Activated effector memory CD4-positive, alpha-beta T cell treated with Interleukin-2 at 50 U/mL for 16 hours (primary cell): ENCODE measurements at regions not wholly inside any gene's neighbourhood (a gene's known extent, or its start where the extent isn't known, plus 50 kb on each side); places are given as distances from the start of the nearest gene placed in this dataset.
"Not testable (repeated sequence)": the region's sequence is repeated elsewhere in the genome, so short reads cannot be mapped to it uniquely, and the experiment has no call there.

Source experiments
- DNase-seq: peaks from one replicate; pipeline ENCODE4 v3.0.0-alpha.2; 2020

DNA sequence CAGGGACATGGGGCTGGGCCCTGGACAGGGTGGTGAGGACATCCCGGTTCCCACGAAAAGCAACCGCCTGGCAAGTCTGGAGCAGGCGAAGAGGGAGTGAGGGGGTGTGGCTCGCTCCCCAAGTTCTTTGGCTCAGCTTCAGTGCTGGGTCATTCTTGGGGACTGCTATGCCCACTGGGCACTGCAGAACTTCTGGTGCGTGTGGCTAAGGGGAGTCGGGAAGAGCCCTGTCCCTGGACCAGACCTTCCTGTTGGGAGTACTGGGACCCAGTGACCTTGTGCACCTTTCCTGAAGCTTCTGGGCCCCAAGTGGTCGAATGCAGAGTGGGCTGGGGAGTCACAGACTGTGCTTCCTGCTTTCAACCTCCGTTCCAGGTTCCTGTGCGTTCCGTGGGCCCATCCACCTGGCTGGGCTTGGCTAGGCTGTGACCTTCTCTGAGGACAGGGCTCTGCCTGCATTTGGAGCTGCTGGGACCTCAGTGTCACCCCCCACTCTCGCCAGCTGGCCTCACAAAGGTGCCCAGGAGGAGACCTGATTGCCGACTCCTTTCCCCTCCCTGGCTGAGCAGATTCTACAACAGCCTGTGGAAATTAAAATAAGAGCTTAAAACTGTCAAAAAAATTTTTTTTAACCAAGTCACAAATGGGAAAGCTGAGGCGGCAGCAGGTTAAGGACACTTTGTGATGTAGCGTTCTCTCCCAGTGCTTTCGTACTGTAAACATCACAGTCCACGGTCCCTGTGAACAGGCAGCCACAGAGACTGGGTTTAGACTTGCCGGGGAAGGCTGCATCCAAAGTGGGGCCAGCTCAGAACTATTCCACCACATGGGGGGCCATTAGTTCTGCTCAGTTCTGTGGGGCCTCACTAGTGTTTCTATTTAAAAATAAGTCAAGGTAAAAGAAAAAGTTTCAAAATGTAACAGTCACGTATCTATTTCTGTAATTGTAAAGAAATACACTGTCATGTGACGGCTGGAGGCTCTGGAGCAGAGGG is 63.8 kb upstream of the WNT7B start:
- DNase-seq = no peak

DNA sequence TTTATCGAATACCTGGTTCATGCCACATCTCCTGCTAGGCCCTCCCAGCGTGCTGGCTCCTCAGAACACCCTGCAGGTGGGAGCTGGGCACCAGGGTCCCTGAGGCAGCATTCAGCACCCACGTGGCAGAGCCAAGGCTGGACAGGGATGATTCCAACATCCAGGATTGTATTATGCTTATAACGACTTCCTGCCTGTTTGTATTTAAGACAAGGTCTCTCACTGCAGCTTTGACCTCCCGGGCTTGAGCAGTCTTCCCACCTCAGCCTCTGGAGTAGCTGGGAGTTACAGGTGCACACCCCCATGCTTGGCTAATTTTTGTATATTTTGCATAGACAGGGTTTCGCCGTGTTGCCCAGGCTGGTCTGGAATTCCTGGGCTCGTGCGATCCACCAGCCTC is 64.7 kb upstream of the WNT7B start:
- DNase-seq = no peak

DNA sequence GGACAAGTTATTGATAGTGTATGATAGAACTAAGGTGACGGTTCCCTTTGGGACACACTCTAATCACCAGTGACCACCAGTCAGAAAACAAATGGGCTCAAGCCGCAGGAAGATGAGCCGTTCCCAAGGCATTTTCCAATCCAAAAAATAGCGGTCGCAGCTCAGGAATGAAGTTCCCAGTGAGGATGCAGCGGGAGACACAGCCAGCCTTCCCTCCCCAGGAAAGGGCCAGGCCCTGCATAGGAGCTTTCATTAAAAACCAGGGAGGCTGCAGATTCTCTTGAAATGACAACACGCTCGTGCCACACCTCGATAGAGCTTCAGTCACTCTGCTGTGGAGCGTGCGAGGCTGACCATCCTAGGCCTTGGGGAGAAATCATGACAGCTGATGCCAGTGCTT is 65.8 kb upstream of the WNT7B start:
- no peak for DNase-seq

DNA sequence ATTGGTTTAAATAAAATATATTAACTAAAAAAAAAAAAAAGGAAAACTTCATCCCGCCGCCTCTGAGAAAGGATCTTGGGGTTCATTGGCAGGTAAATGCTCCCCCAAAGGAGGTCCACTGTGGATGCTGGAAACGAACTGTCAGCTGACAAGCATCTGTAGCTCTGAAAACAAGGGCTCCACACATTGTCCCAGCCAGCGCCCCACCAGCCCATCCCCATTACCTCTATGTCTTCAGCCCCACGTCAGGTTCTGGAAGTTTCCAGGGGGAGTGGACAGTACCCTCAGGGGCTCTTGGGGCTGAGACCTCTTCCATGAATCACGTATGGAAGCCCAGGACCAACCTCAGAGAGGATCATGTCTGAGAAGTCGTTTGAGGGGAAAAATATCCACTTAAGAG is 66.4 kb upstream of the WNT7B start:
- no peak for DNase-seq

DNA sequence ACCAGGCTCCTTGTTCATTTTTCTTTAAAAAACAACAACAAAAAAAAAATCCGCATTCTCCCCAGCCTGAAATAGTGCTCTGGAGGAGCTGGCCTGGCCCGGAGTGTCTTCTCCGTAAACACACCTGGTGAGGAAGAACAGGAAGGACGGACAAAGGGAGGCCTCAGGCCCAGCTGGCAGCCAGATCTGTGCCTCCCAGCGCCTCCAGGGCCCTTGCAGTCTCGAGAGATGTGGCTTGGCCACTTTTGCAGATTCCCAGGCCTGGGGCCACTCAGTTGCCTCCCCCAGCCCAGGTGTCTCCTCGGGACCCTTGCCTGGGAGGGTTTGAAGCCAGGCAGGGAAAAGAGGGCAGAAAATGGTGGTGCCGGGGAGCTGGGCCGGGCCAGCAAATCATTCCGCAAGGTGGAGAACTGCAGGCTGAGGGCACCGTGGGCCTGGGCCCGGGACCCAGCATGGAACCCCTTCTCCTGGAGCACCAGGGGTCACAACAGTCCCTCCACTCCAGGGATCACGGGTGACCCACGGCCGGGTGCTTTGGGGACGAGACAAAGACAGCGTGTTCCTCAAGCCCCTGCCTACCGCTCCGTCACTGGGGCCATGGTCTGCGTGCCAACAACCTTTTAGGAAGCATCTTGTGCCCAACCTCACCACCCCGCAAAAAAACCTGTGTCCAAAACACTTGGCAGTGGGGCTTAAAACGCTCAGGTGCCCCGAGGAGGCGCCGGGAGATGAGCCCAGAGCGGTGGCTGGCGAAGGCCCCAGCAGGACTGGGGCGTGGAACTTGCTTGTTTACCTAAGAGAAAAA is 67.1 kb upstream of the WNT7B start:
- no peak for DNase-seq

DNA sequence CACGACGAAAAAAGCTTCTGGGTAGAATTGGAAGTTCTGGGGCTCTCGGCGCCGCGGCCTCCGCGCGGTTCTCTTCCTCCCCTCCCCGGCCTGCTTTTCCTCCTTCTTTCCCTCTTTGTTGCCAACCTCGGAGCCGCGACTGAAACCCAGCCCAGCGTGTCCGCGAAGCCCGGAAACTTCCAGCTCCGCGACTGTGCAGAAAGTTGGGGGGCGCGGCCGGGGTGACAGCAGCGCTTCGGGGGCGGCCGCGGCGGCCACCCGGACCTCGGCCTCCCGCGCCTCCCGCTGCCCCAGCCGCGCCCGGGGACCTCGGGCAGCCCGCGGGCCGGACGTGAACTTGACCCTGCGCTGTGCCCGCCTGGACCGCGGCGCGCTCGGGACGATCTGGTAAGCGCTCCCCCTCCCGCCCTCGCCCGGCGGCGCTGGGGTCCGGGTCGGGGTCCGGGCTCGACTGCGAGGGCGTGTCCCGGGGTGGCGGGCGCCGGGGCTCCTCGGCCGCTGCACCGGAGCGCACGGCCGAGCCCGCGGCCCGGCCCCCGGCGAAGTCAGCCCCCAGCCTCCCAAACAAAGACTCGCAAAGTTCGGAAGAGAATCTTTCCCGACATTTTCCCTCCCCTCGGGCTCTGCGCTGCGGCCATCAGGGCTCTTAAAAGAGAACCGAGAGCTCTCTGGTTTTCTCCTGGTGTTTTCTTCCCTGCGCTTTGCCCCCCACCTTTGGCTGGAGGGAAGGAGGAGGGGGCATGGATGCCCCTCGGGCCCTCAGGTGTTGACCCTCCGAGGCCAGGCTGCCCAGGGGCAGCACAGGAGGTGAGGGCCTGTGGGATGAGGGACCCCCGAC is 67.9 kb upstream of the WNT7B start:
- DNase-seq = no peak

DNA sequence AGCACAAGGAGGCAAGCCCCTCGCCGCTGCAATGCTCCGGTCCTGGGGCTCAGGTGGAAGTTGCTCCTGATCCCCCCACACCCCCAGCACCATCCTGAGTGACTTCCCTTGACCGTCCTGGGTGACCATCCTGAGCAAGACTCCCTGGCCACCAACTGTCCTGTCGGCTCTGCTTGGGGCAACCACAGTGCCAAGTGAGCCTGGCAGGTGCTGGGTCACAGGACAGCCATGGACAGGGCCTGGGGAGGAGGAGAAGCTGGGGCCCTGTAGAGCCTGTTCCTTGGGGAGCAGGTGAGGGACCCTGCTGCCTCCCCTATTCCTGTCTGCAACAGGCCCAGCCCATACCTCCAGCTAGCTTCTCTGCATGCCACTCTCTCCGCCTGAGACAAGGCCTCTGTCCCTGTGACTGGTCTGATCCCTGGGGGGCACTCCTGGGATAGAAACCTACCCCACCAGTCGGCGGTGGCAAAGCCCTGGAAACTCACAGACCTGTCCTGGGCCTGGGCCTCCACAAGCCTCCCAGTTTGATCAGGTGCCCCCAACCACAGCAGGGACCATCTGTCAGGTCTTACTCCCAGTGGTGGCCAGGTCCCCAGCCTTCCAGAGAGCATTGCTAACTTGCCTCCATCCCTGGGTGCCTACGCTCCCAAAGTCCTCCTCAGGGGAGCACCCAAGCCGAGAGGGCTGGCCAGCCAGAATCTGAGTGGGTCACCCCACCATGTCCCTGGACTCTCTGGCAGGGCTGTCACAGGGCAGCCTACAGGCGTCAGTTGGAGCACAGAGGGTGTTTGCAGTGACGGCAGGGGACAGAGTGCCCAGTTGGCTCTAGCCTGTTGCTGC is 68.7 kb upstream of the WNT7B start:
- DNase-seq = no peak

DNA sequence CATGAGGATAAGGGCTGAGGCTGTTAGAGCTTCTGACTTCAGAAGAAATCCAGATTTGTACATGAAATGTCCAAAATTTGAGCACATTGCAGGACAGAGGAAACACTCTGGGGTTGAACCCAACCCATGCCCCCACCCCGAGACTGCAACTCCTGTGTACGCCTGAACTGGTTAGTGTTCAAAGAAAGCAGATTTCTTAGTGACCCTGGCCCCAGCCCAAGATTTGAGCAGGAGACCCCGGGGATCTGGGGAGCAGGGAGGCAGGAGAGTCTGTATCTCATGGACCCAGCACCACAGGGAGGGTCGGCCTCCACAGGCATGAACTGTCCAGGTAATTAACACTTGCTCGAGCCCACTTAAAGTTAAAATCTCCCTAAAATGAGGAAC is 69.3 kb upstream of the WNT7B start:
- DNase-seq = no peak

DNA sequence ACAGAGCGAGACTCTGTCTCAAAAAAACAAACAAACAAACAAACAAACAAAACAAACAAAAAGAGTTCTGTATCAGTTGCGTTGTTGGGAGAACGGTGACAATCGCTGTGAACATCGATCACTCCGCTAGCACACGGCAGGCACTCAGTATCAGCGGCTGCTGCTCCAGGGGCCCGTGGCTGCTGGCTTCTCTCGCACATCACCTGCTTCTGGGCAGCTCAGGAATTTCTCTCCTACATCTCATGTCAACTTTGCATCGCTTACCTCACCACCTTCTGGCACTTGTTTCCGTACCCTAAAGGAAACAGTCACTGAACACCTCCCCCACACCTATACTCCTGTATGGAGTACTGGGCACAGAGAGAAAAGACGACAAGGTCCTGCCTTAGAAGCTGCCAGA is 70.3 kb upstream of the WNT7B start:
- DNase-seq = no peak

DNA sequence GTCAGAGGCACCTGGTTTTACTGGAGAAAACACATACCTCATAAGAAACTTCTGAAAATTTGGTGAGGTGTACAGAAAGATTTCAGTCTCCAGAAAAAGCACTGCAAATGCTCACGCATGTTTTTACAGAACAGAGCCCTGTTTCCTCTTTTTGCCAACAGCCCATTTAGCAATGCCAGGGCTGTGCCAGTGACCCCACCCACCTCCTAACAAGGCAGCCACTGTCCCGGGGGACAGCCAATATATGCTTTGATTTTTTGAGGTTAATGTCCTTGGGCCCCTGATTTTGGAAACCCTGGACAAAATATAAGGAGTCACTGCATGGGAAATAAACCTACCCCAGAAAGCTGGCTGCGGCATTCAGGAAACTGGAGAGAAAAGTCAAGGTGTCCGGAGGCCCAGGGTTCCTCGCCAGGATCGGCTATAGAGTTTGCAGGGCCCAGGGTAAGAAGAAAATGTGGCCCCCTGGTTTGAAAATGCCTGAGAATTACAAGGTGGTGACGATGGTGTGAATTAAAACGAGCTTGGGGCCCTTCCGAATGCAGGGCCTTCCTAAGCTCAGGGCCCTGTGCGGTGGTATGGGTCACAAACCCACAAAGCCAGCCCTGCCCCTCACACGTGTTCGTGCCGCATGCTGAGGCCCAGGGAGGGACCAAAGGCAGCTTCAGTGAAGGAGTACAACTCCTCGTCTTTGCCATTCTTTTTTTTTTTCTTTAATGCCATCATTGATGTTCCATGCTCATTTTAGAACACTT is 71.1 kb upstream of the WNT7B start:
- no peak for DNase-seq

DNA sequence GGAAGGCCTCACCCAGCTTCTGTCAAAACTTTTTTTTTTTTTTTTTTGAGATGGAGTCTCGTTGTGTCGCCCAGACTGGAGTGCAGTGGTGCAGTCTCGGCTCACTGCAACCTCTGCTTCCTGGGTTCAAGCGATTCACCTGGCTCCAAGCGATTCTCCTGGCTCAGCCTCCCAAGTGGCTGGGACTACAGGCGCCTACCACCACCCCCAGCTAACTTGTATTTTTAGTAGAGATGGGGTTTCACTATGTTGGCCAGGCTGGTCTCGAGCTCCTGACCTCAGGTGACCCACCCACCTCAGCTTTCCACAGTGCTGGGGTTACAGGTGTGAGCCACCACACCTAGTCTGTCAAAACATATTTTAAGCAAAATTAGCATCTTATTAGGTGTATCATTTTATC is 71.7 kb upstream of the WNT7B start:
- DNase-seq = not testable (repeated sequence)

DNA sequence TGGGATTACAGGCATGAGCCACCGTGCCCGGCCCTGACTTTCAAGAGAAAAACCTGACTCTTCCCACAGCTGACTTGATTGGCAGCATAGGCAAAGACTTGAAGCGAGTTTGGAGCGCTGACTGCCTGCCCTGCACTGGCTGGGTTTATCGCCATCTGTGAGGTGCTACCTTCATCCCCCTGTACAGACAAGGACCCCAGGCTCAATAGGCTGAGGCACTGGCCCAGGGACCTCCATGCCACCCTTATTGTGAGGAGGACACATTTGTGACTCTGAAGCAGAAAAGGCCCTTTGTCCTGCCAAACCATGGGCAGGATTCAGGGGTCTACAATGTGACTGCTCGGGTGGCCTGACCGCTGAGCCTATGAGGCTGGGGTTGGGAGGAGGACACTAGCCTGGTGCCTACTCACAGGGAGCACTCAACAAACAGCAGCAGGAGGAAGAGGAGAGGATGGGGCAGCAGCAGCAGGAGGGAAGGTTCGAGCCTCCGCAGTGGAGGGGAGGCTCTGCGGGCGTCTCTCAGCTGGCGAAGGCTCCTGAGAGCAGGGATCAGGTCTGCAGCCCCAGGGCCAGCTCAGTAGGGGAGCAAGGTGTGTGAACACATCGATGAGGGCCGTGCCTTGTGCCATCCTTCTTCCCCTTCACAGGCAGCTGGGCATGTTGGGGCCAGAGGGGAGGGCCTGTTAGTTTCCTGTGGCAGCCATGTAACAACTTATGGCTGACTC is 72.9 kb upstream of the WNT7B start:
- DNase-seq = no peak

DNA sequence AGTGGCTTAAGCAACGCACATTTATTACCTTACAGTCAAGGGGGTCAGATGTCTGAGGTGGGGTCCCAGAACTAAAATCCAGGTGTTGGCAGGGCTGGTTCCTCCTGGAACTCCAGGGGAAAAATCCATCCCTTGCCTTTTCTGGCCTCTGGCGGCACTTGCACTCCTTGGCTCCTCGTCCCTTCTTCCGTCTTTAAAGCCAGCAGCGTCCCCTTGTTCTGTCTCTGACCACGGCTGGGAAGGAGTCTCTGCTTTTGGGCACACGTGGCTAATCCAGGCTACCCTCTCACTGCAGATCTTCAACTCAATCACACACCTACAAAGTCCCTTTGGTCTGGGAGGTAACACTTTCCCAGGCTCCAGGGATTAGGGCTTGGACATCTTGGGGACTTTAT is 73.5 kb upstream of the WNT7B start:
- no peak for DNase-seq

DNA sequence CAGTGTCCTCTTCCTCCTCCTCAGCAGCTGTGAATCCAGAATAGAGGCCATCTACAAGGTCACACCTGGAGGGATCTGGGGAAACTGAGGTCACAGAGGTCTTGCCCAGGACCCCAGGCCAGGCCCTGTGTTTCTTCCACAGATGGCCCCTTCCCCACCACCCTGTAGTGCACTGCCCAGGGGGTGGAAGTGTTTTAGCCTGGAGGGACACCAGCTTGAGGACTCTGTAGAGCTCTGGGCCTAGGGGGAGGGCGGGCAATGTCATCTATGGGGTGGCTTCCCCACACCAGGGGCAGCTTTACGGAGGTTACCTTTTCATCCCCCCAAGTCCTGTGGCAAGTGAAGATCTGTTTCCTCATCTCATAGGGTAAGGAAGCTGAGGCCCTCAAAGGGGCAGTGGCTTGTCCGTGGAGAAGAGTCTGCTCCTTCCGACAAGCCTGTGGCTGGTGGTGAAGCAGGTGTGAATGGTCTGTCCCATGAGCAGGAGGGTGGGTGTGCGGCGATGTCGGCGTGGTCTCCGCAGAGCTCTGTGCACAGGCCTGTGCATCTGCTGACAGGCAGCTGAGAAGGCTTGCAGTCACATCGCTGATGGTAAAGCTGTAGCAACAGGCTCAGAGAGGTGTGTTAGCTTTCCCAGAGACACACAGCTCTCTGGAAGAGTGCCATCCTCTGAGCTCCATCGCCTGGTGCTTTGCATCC is 74.1 kb upstream of the WNT7B start:
- no peak for DNase-seq

DNA sequence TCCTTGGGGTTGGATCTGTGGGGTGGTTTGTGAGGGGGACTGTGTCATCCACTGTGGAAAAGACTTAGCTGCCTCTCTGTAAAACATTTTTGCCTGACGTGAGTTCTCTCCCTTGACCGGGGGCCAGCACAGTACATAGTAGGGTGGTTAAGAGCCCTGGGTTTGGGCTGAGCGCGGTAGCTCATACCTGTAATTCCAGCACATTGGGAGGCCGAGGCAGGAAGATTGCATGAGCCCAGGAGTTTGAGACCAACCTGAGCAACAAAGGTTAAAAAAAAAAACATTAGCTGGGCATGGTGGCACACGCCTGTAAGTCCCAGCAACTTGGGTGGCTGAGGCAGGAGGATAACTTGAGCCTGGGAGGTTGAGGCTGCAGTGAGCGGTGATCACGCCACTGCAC is 74.7 kb upstream of the WNT7B start:
- no peak for DNase-seq

DNA sequence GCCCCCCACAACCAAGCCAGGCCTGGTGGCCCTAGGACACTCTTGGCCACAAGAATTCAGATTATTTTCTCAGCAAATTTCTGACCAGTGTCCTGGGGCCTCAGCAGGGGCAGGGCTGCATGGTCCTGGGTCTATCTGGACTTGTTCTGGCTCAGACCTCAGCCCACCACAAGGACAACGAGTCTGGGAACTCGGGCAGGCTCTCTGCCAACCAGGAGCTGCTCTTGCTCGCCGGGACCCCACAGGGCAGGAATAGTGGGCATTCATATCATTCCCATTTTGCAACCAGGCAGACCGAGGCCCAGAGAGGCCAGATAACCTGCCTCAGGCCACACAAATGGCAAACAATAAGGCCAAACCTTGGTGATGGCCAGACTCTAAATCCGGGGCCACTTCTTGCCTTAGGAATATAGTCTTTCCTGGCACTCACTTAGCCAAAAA is 75.4 kb upstream of the WNT7B start:
- no peak for DNase-seq

DNA sequence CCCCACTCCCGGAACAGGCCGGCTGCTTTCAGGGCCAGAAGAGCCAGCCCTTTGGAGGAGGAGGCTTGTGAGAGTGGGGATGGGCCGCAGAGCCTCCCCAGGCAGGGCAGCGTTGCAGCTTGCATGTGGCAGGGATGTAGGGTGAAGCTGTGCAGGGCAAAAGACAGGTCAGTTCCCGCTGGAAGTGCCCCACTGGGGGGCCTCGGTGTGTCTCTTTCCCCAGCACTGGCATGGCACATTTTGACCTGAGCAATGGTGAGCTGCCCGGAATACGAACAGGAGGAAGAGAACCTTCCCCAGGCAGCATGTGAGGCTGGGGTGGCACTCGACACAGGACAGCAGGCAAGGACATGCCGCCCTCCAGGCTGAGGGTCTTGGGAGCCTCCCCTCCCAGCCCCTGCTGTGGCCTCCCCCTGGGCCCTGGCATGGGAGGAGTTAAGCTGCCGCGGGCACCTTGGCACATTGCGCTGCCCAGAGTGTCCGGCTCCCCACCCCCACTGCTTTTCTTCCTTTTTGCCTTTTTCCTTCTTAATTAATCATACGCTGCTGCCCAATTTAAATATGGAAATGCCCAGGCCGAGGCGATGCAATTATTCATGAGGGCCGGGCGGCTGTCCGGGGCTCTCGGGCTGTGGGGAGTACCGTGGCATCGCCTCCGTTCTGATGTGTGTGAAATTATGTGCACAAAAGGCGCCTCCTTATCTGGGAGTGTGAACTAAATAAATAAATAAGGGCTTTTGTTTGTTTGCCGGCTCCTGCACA is 76.0 kb upstream of the WNT7B start:
- DNase-seq = no peak

DNA sequence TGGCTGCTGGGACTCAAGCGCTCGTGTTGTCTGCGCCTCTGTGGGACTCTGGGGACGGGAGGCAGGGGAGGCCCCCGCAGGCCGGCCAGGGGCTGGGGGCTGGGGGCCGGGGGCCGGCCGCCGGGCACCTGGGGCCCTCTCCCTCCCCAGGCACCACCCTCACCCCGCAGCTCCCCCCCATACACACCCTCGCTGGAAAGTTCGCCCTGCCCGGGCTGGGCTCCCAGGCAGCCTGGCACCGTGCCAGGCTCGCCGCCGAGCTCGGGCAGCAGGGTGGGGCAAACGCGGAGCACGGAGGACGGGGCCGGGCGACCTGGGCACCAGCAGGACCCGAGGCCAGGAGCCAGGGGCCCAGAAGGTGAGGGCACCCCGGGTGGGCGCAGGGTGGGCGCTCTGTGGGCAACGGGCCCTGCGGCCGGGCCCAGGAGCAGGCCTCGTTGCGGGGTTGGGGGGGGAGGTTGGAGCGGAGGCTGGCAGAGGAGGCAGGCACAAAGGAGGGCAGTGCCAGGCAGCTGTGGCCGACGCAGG is 76.7 kb upstream of the WNT7B start:
- DNase-seq = peak; percentile 60
